Erythroblast (primary cell): ENCODE measurements at regions not wholly inside any gene's neighbourhood (a gene's known extent, or its start where the extent isn't known, plus 50 kb on each side); places are given as distances from the start of the nearest gene placed in this dataset.

ENCODE experiments used
- GATA1 ChIP-seq: IDR thresholded peaks from 2 replicates; pipeline ENCODE4 v1.6.1; 2011; ENCODE audit warnings: low read depth, mild to moderate bottlenecking, control low read depth, low read length, moderate library complexity
- POLR2A ChIP-seq: IDR thresholded peaks from 2 replicates; pipeline ENCODE4 v1.6.1; 2011; ENCODE audit warnings: mild to moderate bottlenecking, low read length

- TF ChIP-seq POLR2A (no peak), GATA1 (no peak)
Observed at GRCh38 chr16:63292036-63292435, 1255.8 kb upstream of the CDH8 start.
